HG03159 (cell line): ENCODE measurements at regions not wholly inside any gene's neighbourhood (a gene's known extent, or its start where the extent isn't known, plus 50 kb on each side); places are given as distances from the start of the nearest gene placed in this dataset.

Experiments
- ATAC-seq: cut with Tn5 transposase; IDR thresholded peaks from one replicate; pipeline ENCODE4 v1.9.1; 2021; ENCODE audit warnings: mild to moderate bottlenecking, moderate library complexity; ENCODE audit not compliant: unreplicated experiment

DNA sequence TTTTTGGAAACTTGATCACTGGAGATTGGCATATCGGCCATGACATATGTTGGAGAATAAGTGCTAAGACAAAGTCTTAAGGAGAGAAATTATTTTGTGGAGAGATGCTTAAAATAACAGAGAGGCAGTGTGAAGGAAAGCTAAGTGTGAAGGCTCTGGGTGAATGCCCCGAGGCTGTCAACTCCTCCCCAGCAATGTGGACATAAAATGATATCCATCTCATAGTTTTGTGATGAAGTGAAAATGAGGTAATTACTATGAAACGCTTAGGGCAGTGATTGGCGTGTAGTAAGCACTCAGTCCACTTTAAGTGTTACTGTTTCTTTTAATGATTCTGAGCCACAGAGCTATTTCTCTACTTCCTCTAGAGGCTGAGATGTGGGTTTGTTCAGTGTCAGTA, 195.8 kb upstream of the KLF12 start:
- no peak for ATAC-seq

DNA sequence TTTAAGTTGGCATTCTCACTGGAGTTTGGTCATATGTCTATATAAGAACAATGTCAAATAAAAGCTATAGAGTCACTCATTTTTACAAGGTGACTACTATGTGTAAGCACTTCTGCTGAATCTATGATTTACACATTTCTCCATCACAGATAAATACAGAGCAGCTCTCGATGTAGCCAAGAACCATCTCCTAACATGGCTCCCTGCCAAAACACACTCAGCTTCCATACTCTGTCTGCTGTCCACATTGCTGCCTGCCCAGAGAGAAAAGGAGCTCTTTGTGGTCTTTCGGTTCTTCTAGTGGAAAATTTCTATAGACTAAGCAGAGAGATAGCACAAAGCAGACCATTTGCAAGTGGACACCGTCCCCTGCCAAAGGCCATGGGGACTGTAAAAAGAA, 190.9 kb upstream of the KLF12 start:
- no peak for ATAC-seq

DNA sequence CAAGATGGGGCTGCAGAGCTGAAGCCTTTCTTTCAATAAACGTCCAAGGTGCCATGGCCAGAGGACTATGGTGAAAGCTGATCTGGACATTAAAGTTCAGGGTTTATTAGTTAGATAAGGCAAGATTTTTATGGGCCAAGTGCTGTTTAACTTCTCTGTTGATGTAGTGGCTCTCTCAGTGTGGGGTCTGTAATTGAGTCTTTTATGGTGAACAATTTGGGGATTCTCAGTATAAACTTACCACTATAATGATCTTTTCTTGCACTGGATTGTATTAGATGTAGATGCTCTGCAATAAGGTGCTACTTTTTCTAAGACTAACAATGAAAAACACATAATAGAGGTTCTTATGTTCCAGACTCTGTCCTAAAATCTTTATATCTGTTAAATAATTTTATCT, 190.1 kb upstream of the KLF12 start:
- ATAC-seq: no peak

DNA sequence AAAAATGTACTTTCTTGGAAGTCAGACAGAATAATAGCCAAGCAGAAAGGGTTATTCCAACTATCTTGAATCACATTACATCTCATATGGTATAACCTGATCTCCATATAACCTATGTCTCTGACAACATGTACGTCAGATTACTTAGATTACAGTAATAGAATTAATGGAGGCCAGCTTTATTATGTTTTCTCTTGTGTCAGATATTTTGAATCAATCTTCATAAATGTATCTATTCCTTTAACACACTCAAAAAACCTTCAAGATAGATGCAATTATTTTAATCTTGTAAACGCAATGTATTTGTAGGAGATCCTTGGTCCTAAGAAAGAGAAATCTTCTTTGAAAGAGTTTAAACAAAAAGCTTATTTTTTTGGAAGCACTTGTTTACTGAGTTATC, 188.4 kb upstream of the KLF12 start:
- no peak for ATAC-seq

DNA sequence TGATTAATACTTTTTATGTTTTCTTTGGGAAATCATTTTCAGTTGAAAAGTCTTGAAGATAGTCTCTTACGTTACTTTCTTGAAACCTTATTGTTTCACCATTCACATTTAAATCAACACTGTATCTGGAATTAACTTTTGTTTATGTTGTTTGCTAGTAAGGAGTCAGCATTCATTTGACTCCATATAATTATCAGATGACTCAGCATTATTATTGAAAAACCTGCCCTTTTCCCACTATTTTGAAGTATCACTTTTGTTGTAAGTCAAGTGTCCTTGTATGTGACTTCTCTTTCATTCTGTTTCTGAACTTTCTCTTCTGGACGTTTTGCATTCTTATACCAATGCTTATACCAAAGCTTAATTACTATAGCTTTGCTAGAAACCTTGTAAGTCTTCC, 186.1 kb upstream of the KLF12 start:
- no peak for ATAC-seq

DNA sequence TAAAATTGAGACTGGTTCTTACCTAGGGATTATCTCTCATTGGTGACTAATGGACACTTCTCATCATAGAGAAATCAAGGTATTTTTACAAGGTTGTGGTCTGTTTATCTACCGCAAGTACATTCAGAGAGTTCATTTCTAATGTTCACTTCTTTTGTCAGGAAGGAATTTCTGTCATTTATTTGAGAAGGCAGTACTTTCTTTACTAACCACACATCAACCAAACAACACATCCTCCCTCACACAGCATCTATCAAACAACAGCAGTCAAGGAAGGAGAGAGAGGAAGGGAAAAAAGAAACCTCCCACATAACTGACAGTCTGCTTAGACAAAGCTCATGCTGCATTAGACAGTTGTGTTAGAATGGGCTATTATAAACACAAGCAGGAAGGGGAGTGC, 182.3 kb upstream of the KLF12 start:
- ATAC-seq: no peak

DNA sequence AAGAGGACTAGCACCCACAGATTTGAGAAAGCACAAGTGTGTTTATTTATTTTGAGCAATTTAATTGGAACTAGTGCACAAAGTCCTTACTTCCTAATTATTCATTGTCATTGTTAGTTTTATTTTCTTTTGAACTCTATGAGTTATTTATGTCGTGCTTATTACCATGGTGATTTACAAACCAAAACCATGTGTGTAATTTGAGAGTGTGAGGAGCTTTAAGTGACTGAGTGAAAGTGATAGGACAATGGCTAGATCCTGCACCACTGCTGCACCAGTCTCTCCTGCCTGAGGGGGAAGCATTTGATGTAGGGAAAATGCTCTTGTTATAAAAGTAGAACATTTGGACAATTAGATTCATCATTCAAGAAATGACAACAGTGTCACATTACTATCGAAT, 172.3 kb upstream of the KLF12 start:
- no peak for ATAC-seq

DNA sequence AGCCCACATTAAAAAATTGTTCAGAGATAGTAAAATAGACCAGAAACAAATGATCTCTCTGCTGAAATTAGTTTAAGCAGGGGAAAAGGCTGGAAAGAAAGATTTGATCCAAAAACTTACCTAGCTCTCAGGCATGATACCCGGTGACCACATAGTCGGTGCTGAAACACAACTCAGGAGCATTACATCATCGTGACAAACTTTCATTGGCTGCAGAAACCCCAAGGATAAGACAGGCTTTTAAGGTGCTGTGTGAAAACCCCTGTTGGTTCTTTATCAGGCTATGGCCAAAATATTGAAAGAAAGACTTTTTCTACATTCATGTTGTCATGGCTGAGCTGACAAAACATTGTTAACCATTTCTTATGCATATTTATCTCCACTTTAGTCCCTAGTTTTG, 171.7 kb upstream of the KLF12 start:
- ATAC-seq: no peak

DNA sequence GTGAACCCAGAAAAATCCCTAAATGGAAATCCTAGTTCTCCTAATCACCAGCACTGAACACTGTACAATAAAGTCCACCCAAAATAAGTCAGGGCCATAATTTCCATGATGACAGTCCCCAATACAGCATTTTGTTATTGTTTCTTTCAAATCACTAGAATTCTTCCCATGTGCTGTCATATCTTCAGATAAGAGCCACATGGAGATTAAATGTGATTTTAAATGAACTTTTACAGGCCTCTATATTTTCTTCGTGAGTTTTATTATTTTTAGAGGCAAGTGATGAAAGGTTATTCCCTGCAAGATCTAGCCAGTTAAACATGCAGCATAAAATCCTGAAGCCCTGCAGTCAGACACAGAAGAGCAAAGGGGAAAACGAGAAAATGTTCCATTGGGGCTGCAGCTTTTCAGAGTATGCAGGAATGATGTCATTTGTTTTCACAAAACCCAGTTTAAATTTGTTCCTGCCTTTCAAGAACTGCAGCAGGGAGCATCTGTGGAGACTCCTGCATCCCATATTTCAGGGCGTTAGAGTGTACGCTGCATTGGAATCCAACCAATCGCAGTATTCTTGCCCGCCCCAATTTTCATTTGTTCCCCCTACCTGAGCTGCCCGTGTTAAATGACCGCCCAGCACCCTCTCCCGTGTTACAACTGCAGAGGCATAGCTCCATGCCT, 167.2 kb upstream of the KLF12 start:
- no peak for ATAC-seq

DNA sequence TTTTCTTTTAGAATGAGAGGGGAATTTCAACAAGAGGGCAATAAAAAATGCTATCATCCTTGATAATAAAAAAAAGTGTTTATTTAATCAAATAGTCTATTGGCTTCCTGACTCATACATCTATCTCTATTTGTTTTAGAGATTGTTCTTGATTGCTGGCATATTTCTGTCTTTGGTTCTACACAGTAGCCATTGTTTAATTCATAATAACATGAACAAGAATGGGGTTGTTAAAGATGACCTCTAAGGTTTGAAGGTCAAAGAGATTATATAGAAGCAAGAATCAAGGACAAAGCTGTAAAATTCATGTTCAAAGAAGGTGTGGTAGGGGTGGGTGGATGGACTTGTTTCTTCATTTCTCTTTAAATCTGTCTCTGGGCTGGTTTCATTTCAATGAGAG, 166.0 kb upstream of the KLF12 start:
- ATAC-seq: no peak

DNA sequence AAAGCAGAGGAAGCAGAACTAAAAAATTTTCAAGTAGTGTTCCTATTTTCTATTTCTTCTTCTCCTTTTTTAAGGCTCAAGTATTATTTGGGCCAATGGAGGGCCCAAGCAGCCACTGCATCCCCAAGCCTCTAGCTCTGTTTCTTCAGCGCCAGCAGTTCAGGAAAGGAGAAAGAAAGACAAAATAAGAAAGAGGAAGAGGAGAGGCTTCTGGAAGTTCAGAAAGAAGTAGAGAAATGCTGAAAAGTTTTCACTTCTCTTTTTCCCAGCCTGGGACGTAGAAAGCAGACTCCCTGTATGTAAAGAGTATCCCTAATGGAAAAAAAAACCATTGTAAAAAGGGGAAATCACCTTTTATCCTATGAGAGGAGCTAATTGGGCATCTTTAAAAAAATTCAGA, 165.5 kb upstream of the KLF12 start:
- ATAC-seq: no peak

DNA sequence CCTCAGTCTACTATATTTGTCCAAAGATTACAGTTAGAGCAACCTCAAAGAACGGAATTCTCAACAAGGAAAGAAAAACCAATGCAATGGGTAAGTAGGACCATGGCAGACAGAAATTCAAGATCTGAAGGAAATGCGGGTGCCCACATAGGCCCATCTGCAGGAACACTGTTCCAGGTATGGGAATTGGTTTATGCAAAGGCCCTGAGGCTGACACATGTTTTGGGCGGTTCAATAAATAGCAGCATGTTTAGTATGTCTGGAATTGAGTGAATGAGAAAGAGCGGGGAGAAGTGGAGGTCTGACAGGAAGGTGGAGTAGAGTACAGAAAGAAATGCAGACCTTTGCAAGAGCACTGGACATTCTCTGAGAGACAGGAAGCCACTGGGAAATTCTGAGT, 164.7 kb upstream of the KLF12 start:
- ATAC-seq: no peak

DNA sequence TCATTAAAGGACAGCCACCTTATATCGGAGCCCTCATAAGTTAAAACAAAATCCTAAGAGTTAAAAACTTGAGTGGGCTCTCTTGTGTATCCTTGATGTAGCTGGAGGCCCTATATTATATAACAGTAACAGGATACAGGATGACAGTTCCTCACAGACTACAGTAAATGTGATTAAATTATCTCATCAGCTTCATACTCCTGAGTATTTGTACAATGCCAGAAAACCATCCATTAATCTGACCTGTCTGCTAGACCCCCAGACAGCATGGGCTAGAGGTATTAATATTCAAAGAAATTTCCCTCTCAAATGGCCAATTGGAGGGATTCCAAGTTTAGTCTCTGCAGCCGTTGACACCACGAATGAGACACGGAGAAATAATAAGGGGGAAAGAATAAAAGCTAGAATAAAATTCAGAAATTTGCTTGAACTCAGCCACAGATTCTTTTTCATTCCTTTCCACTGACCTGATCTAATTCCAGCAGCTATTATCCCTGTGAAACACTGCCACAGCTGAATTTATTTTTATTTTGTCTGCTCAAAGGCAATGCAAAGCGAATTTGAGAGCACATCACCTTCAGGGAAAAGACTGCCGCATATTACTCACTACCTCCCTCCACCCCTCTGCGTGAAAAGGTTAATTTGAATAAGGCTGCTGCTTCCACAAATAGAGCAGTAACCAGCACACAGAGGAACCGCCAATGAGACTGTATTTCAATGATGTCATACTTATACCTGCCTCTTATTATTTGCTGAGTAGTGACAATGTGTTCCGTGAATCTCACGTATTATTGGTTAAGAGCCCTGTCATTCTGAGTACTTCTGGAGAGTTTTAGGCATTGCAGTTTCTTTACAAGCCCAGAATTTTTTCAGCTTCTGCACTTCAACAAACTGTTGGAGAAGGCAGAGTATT, 155.9 kb upstream of the KLF12 start:
- peak; percentile 77 for ATAC-seq

DNA sequence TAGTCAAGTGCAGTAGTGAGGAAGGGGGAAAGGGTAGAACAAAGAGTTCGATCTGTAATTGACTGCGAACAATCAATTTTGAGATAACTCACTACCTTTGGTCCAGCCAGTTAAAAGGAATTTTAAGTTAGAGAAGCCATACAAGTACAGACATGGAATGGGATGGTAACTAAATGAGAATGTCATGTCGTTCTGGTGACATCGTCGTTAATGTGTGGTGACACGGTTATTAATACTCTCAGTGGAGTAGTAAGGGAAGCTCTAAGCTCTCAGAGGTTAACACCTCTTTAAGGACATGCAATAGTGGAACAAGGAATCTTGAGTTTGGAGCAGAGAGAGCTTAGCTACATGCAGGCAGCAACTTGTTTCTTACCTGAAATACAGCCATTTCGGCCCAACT, 154.9 kb upstream of the KLF12 start:
- ATAC-seq: no peak

DNA sequence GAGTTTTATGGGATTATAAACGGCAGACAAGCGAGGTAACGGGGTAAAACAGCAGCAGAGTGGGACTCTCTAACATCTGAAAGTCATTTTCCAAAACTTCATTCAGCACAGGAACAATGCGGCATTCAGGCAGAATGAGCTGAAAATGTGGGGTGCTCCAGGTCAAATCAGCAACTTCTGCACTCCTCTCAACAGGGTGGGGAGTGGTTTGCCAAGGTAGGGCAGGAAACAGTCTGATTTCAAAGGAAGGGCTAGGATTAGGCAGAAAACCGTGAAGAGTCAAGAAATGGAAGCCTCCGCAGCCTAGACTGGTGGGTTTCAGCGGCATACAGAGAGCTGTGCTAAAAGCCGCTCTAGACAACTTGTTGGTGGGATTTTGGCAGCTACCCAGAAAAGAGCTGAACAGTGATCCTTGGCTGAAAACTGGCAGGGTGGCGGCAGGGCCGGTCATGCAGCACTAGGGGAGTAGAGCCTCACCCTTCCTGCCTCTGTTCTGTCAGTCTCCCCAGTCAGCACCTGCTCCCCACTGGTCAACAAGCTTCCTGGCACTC, 154.2 kb upstream of the KLF12 start:
- ATAC-seq: no peak

DNA sequence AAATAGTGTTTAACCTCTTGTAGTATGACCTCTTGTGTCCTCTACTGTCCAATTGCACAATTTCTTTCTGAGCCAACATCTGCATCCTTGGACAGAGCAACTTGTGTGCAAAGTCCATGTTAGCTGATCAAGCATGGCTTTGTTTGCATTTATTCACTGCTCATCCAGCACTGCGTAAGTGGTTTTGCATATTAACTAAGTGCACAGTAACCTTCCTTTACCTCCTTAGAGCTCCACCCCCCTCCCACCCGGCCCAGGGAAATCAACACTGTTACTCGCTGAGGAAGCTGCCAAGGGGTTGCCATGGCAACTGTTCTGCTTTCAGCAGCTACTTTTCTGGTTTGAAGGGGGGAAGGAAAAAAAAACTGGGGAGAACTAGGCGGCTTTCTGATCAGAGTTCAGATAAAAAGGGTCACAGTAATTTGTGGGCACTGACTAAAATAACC, 153.5 kb upstream of the KLF12 start:
- peak; percentile 59 for ATAC-seq

DNA sequence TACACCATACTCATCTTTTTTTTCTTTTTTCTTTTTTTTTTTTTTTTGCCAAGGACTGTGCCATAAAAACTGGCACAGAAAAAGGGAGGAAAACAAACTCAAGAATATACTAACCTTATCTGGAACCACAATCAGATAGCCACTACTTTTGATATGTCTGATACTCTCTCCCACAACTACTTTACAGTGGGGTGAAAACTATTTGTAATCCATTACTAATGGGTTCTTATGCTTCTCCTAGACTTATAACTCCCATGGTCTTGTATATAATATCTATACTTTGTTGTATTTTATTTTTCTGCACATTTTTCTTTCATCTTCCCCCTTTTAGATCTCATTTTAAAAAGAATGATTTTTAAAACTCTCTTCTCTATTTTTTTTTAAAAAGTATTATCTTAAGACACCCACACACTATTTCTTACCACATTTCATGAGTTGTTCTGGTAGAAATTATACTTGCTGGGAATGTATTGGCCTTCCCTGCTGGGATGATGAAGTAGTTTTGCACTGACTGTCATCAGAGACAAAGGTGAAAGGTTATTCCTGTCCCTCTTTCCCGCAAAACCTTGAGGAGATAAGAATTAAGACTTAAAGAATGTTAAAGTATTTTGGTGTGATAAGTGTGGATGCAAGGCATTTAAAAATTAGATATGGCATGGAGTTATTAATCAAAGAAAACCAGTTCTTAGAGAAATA, 146.7 kb upstream of the KLF12 start:
- ATAC-seq: no peak

DNA sequence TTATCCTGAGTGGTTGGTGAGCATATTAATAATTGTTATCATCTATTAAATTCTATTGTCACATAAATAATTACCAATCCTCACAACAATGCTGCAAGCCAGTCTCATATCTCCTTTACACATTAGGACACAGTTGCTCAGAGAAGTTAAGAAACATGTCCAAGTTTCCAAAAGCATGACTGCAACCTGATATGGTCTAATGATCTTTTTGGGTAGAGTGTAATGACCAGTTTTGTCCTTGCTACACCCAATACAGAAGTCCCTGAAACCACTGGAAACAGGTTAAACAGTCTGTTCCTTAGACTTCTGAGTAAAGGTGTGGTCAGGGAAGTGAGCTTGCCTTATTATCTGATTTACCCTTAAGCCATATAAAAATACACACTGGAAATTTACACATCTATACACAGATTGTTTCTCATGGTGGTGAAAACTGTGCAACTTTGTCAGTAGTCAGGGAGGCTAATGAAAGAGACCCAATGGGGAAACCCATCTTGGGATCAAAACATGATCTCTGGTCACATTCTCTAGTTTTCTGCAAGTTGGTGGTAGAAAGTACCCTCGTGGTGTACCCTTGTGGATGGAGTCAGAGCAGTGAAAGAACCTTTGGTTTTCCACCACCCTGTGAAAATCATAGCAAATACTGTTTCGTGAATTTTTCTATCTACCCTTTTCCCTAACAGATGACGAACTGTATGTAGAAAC, 146.0 kb upstream of the KLF12 start:
- no peak for ATAC-seq

DNA sequence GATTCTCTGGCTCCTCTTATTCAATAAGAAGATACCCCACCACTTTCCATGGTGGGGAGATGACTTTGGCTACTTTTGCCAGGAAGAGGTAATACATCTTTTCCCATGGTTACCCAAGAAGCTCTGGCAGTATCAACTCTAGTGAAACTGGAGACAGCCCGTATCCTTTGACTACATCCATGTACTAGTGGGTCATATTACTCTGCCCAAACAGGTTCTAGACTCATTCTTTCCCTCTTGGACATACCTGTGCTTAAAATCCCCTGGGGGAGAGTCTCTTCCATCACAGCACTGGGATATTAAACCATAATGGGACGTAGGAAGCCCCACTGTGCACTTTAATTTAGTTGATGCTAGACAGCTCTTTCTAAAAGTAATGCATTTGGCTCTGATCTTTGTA, 144.7 kb upstream of the KLF12 start:
- no peak for ATAC-seq

DNA sequence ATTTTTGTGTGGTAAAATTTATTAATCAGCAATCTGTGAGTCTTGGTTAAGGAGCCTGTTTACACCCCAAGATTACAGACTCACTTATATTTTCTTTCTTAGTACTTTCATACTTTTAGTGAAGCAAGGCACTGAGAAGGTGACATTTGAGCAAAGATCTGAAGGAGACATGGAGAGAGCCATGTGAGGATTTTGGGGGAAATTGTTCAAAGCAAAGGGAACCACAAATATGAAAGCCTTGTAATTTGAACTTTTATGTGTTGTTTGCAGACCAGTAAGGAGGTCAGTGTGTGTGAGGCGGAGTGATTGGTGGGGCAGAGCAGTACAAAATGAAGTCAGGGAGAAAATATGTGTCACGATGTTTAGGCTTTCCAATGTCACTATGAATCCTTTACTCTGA, 140.7 kb upstream of the KLF12 start:
- ATAC-seq: no peak

DNA sequence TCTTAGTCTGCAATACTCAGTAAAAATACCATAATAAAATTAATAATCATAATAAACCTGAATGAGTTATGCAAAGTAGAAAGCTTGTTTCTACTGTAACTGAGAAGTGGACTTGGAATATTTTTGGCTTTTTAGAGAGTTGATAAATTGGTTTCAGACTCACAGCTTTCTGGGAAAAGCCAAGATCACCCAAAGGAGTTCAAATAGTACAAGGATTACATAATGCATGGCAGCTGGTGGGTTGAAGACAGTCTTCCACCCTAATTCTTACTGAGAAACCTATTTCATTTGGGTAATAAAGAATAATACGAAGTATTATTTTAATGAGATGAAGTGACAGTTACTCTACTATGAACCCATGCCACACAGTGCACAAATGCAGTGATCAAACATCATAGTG, 139.4 kb upstream of the KLF12 start:
- ATAC-seq: no peak
